SHP77 treated with DMSO at 0.1 percent for 48 hours (cell line): ENCODE measurements at regions not wholly inside any gene's neighbourhood (a gene's known extent, or its start where the extent isn't known, plus 50 kb on each side); places are given as distances from the start of the nearest gene placed in this dataset.

ENCODE experiments used
- DNase-seq: peaks from one replicate; lab custom pipeline; 2025; lab: John Stamatoyannopoulos, UW

- no peak for DNase-seq
These were observed 290.0 kb downstream of the HAO1 start for GRCh38 chr20:7650086-7650879.

- no peak for DNase-seq
These were observed 286.0 kb downstream of the HAO1 start for GRCh38 chr20:7654231-7654630.

GRCh38 chr20:7656687-7657467 is 283.4 kb downstream of the HAO1 start:
- DNase-seq: no peak

- no peak for DNase-seq
These were observed 282.7 kb downstream of the HAO1 start for GRCh38 chr20:7657569-7657968.

- no peak for DNase-seq
These were observed 280.1 kb downstream of the HAO1 start for GRCh38 chr20:7660165-7660564.

GRCh38 chr20:7665376-7665775 is 274.9 kb downstream of the HAO1 start:
- DNase-seq: no peak

GRCh38 chr20:7667194-7667593 is 273.1 kb downstream of the HAO1 start:
- no peak for DNase-seq

GRCh38 chr20:7672571-7672970 is 267.7 kb downstream of the HAO1 start:
- no peak for DNase-seq

GRCh38 chr20:7673841-7674240 is 266.4 kb downstream of the HAO1 start:
- DNase-seq: no peak

- no peak for DNase-seq
These were observed 257.3 kb downstream of the HAO1 start for GRCh38 chr20:7682916-7683315.

- no peak for DNase-seq
These were observed 253.2 kb downstream of the HAO1 start for GRCh38 chr20:7687065-7687464.

- DNase-seq: no peak
These were observed 251.1 kb downstream of the HAO1 start for GRCh38 chr20:7689151-7689550.

GRCh38 chr20:7691647-7692269 is 248.5 kb downstream of the HAO1 start:
- no peak for DNase-seq

GRCh38 chr20:7692478-7692877 is 247.8 kb downstream of the HAO1 start:
- no peak for DNase-seq

- no peak for DNase-seq
These were observed 246.5 kb downstream of the HAO1 start for GRCh38 chr20:7693761-7694160.

GRCh38 chr20:7695051-7695495 is 245.2 kb downstream of the HAO1 start:
- no peak for DNase-seq

- DNase-seq: no peak
These were observed 244.6 kb downstream of the HAO1 start for GRCh38 chr20:7695635-7696034.

GRCh38 chr20:7696311-7696710 is 243.9 kb downstream of the HAO1 start:
- DNase-seq: no peak

- DNase-seq: peak; percentile 18
These were observed 238.1 kb downstream of the HAO1 start for GRCh38 chr20:7702141-7702540.

GRCh38 chr20:7703551-7703961 is 236.7 kb downstream of the HAO1 start:
- peak; percentile 99 for DNase-seq

- DNase-seq: peak; percentile 97
These were observed 236.3 kb downstream of the HAO1 start for GRCh38 chr20:7703996-7704395.

GRCh38 chr20:7708112-7708511 is 232.1 kb downstream of the HAO1 start:
- DNase-seq: no peak

- DNase-seq: no peak
These were observed 231.5 kb downstream of the HAO1 start for GRCh38 chr20:7708782-7709181.
